Suprapubic skin (tissue), 4 donors: ENCODE measurements at regions not wholly inside any gene's neighbourhood (a gene's known extent, or its start where the extent isn't known, plus 50 kb on each side); places are given as distances from the start of the nearest gene placed in this dataset.
"Not testable (repeated sequence)": the region's sequence is repeated elsewhere in the genome, so short reads cannot be mapped to it uniquely, and the experiment has no call there.

Source experiments
- DNase-seq, 2 donors: peaks; one replicate each; pipeline ENCODE4 v3.0.0-alpha.2; 2019; ENCODE audit warnings: low spot score in 2 of 2
- H3K27ac ChIP-seq: fragments of 200-600 bp; sonication (generic); one replicate; pipeline ENCODE4 v1.5.1; 2019
- H3K27me3 ChIP-seq: fragments of 200-600 bp; sonication (generic); one replicate; pipeline ENCODE4 v1.5.1; 2019
- H3K36me3 ChIP-seq: fragments of 200-600 bp; sonication (generic); one replicate; pipeline ENCODE4 v1.5.1; 2019
- H3K4me1 ChIP-seq: fragments of 200-600 bp; sonication (generic); one replicate; pipeline ENCODE4 v1.5.1; 2019
- H3K4me3 ChIP-seq: fragments of 200-600 bp; sonication (generic); one replicate; pipeline ENCODE4 v1.5.1; 2019; ENCODE audit warnings: mild to moderate bottlenecking
- H3K9me3 ChIP-seq: fragments of 200-600 bp; sonication (generic); one replicate; pipeline ENCODE4 v1.5.1; 2019
- EP300 ChIP-seq: sonication (generic); formaldehyde crosslinking; IDR thresholded peaks from one replicate; pipeline ENCODE4 v1.6.1; 2017; ENCODE audit warnings: antibody characterized with exemption
- POLR2A ChIP-seq, 2 donors: fragments of 450-650 bp; IDR thresholded peaks; one replicate each; pipeline ENCODE4 v1.6.1; 2017; ENCODE audit warnings: antibody characterized with exemption in 2 of 2, mild to moderate bottlenecking in 2 of 2, moderate library complexity in 2 of 2
- POLR2AphosphoS5 ChIP-seq, 3 donors: sonication (generic); formaldehyde crosslinking; IDR thresholded peaks; one replicate each; pipeline ENCODE4 v1.6.1; 2017; ENCODE audit warnings: antibody characterized with exemption in 3 of 3
- WGBS: methylation state at CpG from one replicate; pipeline ENCODE4 v1.1.5; 2018; 5-methylcytosine and 5-hydroxymethylcytosine counted together
- TF ChIP-seq, protein P1 (sequence below), 2 donors: fragments of 200-600 bp in 1 of 2; fragments of 450-650 bp in 1 of 2; sonication (generic) in 1 of 2; IDR thresholded peaks; one replicate each; pipeline ENCODE4 v1.5.1; 2016 to 2019; ENCODE audit warnings: antibody characterized with exemption in 2 of 2, mild to moderate bottlenecking in 1 of 2, moderate library complexity in 1 of 2

DNA sequence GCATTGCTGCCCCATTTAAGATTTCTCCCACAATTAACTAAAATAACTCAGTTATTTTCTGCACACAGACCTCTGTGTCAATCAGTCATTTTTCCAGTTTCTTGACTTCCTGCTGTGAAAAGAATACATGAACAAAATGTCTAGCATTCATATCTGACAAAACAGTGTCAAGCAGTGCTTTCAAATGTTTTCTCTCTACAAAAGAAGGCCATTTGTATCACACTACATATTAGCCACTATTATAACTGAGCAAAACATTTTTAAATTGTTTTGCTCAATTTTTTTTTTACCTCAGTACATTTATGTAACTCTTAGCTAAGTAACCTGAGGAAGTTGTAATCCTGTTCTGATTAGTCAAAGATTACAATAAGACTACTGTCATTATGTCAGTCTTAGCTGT lies 1498.5 kb upstream of the PRMT6 start:
- Histone ChIP-seq H3K4me3 (no peak overlapping the region), H3K27me3 (no peaks in the 10 kb centered on the region), H3K4me1 (no peaks in the 10 kb centered on the region), H3K36me3 (no peaks in the 10 kb centered on the region), H3K27ac (no peak overlapping the region), H3K9me3 (no peaks in the 10 kb centered on the region)
- TF ChIP-seq POLR2A (IDR thresholded peaks at IDR 0.05) = no peak
- TF ChIP-seq, protein P1, sequence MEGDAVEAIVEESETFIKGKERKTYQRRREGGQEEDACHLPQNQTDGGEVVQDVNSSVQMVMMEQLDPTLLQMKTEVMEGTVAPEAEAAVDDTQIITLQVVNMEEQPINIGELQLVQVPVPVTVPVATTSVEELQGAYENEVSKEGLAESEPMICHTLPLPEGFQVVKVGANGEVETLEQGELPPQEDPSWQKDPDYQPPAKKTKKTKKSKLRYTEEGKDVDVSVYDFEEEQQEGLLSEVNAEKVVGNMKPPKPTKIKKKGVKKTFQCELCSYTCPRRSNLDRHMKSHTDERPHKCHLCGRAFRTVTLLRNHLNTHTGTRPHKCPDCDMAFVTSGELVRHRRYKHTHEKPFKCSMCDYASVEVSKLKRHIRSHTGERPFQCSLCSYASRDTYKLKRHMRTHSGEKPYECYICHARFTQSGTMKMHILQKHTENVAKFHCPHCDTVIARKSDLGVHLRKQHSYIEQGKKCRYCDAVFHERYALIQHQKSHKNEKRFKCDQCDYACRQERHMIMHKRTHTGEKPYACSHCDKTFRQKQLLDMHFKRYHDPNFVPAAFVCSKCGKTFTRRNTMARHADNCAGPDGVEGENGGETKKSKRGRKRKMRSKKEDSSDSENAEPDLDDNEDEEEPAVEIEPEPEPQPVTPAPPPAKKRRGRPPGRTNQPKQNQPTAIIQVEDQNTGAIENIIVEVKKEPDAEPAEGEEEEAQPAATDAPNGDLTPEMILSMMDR (IDR thresholded peaks at IDR 0.05) = no peak
- TF ChIP-seq POLR2AphosphoS5 (IDR thresholded peaks at IDR 0.05) = no peak
- no peak for TF ChIP-seq EP300
- no peak for DNase-seq

DNA sequence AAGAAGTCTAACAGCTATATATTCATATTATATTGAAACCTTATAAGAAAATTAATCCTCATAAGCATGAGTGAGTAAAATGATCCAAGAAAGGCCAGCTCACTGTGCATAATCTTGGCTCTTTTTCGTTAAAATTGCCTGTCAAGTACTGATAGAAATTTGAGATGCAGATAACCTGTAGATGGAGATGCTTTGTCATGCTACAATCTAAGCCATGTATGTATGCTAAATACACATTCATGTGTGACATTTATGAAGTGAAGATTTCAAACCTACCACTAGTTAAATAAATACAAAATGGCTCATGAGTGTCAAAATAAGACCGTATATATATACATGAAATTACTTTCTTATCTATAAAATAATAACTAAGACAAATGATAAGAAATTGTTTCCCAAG lies 1491.5 kb upstream of the PRMT6 start:
- no peaks in the 10 kb centered on the region for H3K4me1 ChIP-seq
- H3K4me3 ChIP-seq = no peak overlapping the region
- H3K27ac ChIP-seq = no peak overlapping the region
- no peaks in the 10 kb centered on the region for H3K27me3 ChIP-seq
- no peaks in the 10 kb centered on the region for H3K9me3 ChIP-seq
- 44% methylated on average over 2 of the region's 2 CpGs for WGBS
- DNase-seq = no peak
- TF ChIP-seq EP300 (no peak), POLR2A (IDR thresholded peaks at IDR 0.05) (no peak), POLR2AphosphoS5 (IDR thresholded peaks at IDR 0.05) (no peak)
- TF ChIP-seq, protein P1 (IDR thresholded peaks at IDR 0.05) = no peak
- H3K36me3 ChIP-seq = no peaks in the 10 kb centered on the region

DNA sequence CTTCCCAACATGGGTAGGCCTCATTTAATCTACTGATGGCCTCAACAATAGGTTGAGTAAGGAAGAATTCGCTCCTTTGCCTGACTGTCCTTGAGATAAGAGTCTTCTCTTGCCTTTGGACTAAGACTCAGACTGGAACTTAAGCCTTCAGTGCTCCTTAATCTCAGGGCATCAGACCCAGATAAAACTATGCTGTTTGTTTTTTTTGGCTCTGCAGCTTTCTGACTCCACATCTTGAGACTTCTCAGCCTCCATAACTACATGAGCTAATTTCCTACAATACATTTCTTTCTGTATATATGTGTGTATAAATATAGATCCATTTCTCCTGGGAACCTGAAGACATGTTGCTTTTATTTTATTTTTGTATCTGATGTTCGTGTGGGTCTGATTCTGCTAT lies 1470.7 kb upstream of the PRMT6 start:
- Histone ChIP-seq H3K9me3 (peaks cover 5% of the 10 kb centered on the region), H3K36me3 (no peaks in the 10 kb centered on the region), H3K27me3 (no peaks in the 10 kb centered on the region), H3K27ac (no peak overlapping the region), H3K4me3 (no peak overlapping the region), H3K4me1 (no peaks in the 10 kb centered on the region)
- TF ChIP-seq EP300 = no peak
- no peak for TF ChIP-seq POLR2A (IDR thresholded peaks at IDR 0.05)
- TF ChIP-seq POLR2AphosphoS5 (IDR thresholded peaks at IDR 0.05) = no peak
- TF ChIP-seq, protein P1 (IDR thresholded peaks at IDR 0.05) = no peak
- no peak for DNase-seq
- WGBS = 60% methylated on average over 2 of the region's 2 CpGs

DNA sequence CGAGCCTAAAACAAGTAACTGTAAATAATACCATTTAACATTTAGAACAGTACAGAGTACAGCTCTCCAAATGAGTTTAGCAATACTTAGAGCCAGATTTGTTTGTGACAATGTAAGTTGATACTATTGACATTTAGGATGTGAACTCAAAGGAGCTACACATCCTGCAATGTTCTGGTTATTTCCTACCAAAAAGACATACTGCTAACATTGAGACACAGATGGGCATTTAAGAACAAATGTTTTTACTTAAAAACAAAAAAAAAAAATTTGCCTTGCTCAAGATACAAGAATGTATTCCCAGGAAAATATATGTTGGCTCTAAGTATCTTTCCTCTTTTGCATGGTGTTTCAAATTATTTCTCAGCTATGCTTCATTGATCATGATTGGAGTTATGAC lies 1464.8 kb upstream of the PRMT6 start:
- H3K4me3 ChIP-seq = no peak overlapping the region
- no peaks in the 10 kb centered on the region for H3K4me1 ChIP-seq
- H3K27me3 ChIP-seq = no peaks in the 10 kb centered on the region
- no peak for DNase-seq
- TF ChIP-seq, protein P1 (IDR thresholded peaks at IDR 0.05) = no peak
- TF ChIP-seq EP300 (no peak), POLR2A (IDR thresholded peaks at IDR 0.05) (no peak), POLR2AphosphoS5 (IDR thresholded peaks at IDR 0.05) (no peak)
- no peaks in the 10 kb centered on the region for H3K36me3 ChIP-seq
- H3K9me3 ChIP-seq = no peaks in the 10 kb centered on the region
- H3K27ac ChIP-seq = no peak overlapping the region
- WGBS = 35% methylated on average over 1 of the region's 1 CpG

DNA sequence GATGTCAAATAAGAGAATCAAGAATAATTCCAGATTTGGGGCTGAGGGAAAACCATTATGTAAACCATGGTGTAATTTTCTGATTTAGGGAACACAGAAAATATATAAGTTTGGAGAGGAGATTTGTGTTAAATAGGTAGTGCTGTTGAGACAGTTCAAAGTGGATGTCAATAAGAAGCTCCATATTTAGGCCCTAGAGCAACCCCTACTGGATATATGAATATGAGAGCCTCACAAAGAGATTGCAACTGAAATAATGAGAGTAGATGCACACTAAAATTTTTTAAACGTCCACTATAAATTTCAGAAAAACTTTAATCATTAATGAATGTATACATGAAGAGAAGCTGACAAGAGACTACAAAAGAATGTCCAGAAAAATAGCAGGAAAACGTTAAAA lies 1447.8 kb upstream of the PRMT6 start:
- no peak for TF ChIP-seq POLR2AphosphoS5 (IDR thresholded peaks at IDR 0.05)
- DNase-seq = no peak
- 35% methylated on average over 2 of the region's 2 CpGs for WGBS
- no peaks in the 10 kb centered on the region for H3K4me1 ChIP-seq
- no peak overlapping the region for H3K27ac ChIP-seq
- no peaks in the 10 kb centered on the region for H3K36me3 ChIP-seq
- no peak overlapping the region for H3K4me3 ChIP-seq
- no peaks in the 10 kb centered on the region for H3K27me3 ChIP-seq
- no peaks in the 10 kb centered on the region for H3K9me3 ChIP-seq

DNA sequence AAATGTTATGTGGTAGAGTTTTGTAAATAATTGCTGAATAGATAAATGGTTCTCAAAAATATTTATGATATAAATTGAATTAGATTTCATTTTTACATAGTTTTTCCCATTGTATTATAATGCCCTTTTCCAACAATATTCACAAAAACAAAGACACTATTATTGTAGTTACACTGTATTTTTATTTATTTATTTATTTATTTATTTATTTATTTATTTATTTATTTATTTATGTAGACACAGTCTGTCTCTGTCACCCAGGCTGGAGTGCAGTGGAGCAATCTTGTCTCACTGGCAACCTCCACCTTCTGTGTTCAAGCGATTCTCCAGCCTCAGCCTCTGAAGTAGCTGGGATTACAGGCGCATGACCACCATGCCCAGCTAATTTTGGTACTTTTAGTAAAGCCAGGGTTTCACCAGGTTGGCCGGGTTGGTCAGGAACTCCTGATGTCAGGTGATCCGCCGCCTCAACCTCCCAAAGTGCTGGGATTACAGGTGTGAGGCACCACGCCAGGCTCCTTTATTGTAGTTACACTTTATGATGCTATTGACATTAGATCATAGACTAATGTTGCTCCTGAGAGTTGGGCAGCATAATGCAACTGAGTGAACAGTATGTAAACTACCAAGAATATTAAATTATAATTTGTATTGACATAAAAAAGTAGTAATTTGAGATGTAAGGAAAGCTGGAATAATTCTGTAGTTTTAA lies 1430.0 kb upstream of the PRMT6 start:
- TF ChIP-seq, protein P1 (IDR thresholded peaks at IDR 0.05) = no peak
- no peak for TF ChIP-seq POLR2AphosphoS5 (IDR thresholded peaks at IDR 0.05)
- no peak for TF ChIP-seq POLR2A (IDR thresholded peaks at IDR 0.05)
- TF ChIP-seq EP300 = no peak
- H3K36me3 ChIP-seq = no peaks in the 10 kb centered on the region
- H3K4me1 ChIP-seq = no peaks in the 10 kb centered on the region
- H3K27ac ChIP-seq = no peak overlapping the region
- 71% methylated on average over 6 of the region's 6 CpGs for WGBS
- H3K4me3 ChIP-seq = no peak overlapping the region
- peaks cover 2% of the 10 kb centered on the region for H3K9me3 ChIP-seq
- no peak for DNase-seq
- H3K27me3 ChIP-seq = no peaks in the 10 kb centered on the region

DNA sequence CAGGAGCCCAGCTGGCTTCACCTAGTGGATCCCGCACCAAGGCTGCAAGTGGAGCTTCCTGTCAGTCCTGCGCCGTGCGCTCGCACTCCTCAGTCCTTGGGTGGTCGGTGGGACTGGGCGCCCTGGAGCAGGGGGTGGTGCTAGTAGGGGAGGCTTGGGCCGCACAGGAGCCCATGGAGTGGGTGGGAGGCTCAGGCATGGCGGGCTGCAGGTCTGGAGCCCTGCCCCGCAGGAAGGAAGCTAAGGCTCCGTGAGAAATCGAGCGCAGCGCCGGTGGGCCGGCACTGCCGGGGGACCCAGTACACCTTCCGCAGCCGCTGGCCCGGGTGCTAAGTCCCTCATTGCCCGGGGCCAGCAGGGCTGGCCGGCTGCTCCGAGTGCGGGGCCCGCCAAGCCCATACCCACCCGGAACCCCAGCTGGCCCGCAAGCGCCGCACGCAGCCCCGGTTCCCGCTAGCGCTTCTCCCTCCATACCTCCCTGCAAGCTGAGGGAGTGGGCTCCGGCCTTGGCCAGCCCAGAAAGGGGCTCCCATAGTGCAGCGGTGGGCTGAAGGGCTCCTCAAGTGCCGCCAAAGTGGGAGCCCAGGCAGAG lies 1425.2 kb upstream of the PRMT6 start:
- not testable (repeated sequence) for H3K4me3 ChIP-seq, H3K27ac ChIP-seq, H3K36me3 ChIP-seq, H3K4me1 ChIP-seq, H3K27me3 ChIP-seq, DNase-seq, H3K9me3 ChIP-seq
- 92% methylated on average over 22 of the region's 36 CpGs for WGBS
